SU-DHL-6 (cell line): ENCODE measurements at regions not wholly inside any gene's neighbourhood (a gene's known extent, or its start where the extent isn't known, plus 50 kb on each side); places are given as distances from the start of the nearest gene placed in this dataset.

Experiments
- H2AFZ ChIP-seq: fragments of 200-600 bp; sonication (generic); 2 replicates; pipeline ENCODE4 v1.6.1; 2014; ENCODE audit warnings: low read depth, mild to moderate bottlenecking, moderate library complexity, mixed read lengths, antibody characterized with exemption, low read length; ENCODE audit not compliant: severe bottlenecking
- H3F3A ChIP-seq: fragments of 200-600 bp; shearing (Covaris generic); 2 replicates; pipeline ENCODE4 v1.6.0; 2016; ENCODE audit warnings: antibody characterized with exemption, mild to moderate bottlenecking; ENCODE audit not compliant: insufficient read depth
- H3K27ac ChIP-seq: fragments of 200-600 bp; sonication (generic); 2 replicates; pipeline ENCODE4 v1.5.1; 2016; ENCODE audit warnings: low read depth, mild to moderate bottlenecking, low read length, moderate library complexity, mixed read lengths
- H3K27me3 ChIP-seq: fragments of 200-600 bp; sonication (generic), shearing (Covaris generic); 2 replicates; pipeline ENCODE4 v1.6.0; 2014; ENCODE audit warnings: mild to moderate bottlenecking, low read length
- H3K36me3 ChIP-seq: fragments of 200-600 bp; sonication (generic); 2 replicates; pipeline ENCODE4 v1.6.1; 2014; ENCODE audit warnings: mild to moderate bottlenecking, low read length, mixed read lengths
- H3K4me2 ChIP-seq: fragments of 300-600, 200-600 bp; shearing (Covaris generic), sonication (generic); 2 replicates; pipeline ENCODE4 v1.6.0; 2014; ENCODE audit warnings: low read length, low read depth, mild to moderate bottlenecking; ENCODE audit not compliant: poor library complexity, severe bottlenecking
- H3K4me3 ChIP-seq: fragments of 200-600 bp; sonication (generic); 2 replicates; pipeline ENCODE4 v1.5.1; 2014; ENCODE audit warnings: antibody characterized with exemption, low read length, mild to moderate bottlenecking, mixed read lengths; ENCODE audit not compliant: insufficient read depth, poor library complexity, severe bottlenecking
- H3K79me2 ChIP-seq: fragments of 200-600 bp; sonication (generic); 2 replicates; pipeline ENCODE4 v1.6.1; 2014; ENCODE audit warnings: mild to moderate bottlenecking, low read length, moderate library complexity; ENCODE audit not compliant: insufficient read depth
- H3K9ac ChIP-seq: fragments of 200-600 bp; sonication (generic); 2 replicates; pipeline ENCODE4 v1.7.0; 2014; ENCODE audit warnings: mild to moderate bottlenecking, low read length
- H3K9me2 ChIP-seq: fragments of 200-600 bp; sonication (generic); replicated peaks from 2 replicates; pipeline ENCODE4 v1.6.1; 2014; ENCODE audit warnings: low read length; ENCODE audit not compliant: insufficient read depth
- H3K9me3 ChIP-seq: fragments of 200-600 bp; sonication (generic); 2 replicates; pipeline ENCODE4 v1.6.1; 2014; ENCODE audit warnings: low read length, mixed read lengths; ENCODE audit not compliant: insufficient read depth
- H4K20me1 ChIP-seq: fragments of 200-600 bp; sonication (generic); 2 replicates; pipeline ENCODE4 v1.6.1; 2014; ENCODE audit warnings: low read depth, mild to moderate bottlenecking, antibody characterized with exemption, low read length, moderate library complexity, mixed read lengths
- EZH2phosphoT487 ChIP-seq: fragments of 200-600 bp; sonication (generic), shearing (Covaris generic); conservative IDR thresholded peaks from 2 replicates; pipeline ENCODE4 v1.6.1; 2018; ENCODE audit warnings: mild to moderate bottlenecking, antibody characterized with exemption, low read length, moderate library complexity, mixed read lengths
- TF ChIP-seq, protein P1 (sequence below): fragments of 200-600 bp; sonication (generic); IDR thresholded peaks from one replicate; pipeline ENCODE4 v1.5.1; 2017; ENCODE audit warnings: antibody characterized with exemption, mild to moderate bottlenecking, low read length, moderate library complexity; ENCODE audit not compliant: insufficient read depth, poor library complexity, severe bottlenecking

DNA sequence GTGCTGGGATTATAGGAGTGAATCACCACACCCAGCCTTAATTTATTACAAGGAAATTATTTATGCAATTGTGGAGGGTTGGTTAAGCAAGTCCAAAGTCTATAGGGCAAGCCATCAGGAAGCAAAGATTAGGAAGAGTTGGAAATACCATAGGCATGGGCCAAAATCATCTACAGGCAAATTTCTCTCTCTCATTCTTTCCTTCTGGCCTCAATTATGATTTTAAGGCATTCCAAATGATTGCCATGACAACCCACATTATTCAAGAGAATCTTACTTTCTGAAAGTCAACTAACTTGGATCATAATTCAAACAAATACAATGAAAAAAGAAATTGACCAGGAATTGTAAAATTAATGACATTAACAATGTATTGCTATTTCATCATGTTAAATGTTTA, 400.8 kb downstream of the GPM6A start:
- TF ChIP-seq, protein P1, sequence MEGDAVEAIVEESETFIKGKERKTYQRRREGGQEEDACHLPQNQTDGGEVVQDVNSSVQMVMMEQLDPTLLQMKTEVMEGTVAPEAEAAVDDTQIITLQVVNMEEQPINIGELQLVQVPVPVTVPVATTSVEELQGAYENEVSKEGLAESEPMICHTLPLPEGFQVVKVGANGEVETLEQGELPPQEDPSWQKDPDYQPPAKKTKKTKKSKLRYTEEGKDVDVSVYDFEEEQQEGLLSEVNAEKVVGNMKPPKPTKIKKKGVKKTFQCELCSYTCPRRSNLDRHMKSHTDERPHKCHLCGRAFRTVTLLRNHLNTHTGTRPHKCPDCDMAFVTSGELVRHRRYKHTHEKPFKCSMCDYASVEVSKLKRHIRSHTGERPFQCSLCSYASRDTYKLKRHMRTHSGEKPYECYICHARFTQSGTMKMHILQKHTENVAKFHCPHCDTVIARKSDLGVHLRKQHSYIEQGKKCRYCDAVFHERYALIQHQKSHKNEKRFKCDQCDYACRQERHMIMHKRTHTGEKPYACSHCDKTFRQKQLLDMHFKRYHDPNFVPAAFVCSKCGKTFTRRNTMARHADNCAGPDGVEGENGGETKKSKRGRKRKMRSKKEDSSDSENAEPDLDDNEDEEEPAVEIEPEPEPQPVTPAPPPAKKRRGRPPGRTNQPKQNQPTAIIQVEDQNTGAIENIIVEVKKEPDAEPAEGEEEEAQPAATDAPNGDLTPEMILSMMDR, result no peak
- TF ChIP-seq EZH2phosphoT487, result no peak
- Histone ChIP-seq H2AFZ (no peak overlapping the region), H4K20me1 (no peaks in the 10 kb centered on the region), H3K9me3 (0 out of 2 replicates have a peak, but pooled peaks cover 5% of the 10 kb centered on the region), H3F3A (no peaks in the 10 kb centered on the region), H3K4me3 (no peak overlapping the region), H3K79me2 (no peaks in the 10 kb centered on the region), H3K27ac (no peak overlapping the region), H3K9me2 (no peaks in the 10 kb centered on the region), H3K9ac (no peak overlapping the region), H3K4me2 (no peak overlapping the region), H3K27me3 (no peaks in the 10 kb centered on the region), H3K36me3 (0 out of 2 replicates have a peak, but pooled peaks cover 3% of the 10 kb centered on the region)

DNA sequence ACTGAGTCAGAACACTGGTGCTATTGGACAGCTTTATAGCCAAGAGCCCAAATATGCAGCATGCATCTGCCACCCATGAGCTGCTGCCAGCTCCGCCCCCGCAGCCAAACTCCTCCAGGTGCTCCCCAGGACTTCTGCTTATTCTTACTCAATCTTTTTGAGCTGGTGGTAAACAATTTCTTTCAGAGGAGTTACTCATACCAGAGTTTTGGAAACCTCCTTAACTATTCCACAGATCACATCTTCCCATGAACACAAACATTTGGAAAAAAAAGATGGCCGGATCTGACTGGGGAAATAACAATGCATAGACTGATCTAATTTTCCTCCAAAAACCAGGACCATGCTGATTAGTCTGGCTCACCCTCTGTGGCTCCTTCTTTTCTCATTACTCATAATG, 399.9 kb downstream of the GPM6A start:
- Histone ChIP-seq H3K9me3 (0 out of 2 replicates have a peak, but pooled peaks cover 5% of the 10 kb centered on the region), H3K9me2 (no peaks in the 10 kb centered on the region), H3K79me2 (no peaks in the 10 kb centered on the region), H3F3A (no peaks in the 10 kb centered on the region), H3K36me3 (0 out of 2 replicates have a peak, but pooled peaks cover 3% of the 10 kb centered on the region), H2AFZ (no peak overlapping the region), H3K4me2 (no peak overlapping the region), H3K27me3 (no peaks in the 10 kb centered on the region), H3K9ac (no peak overlapping the region), H3K4me3 (no peak overlapping the region), H4K20me1 (no peaks in the 10 kb centered on the region), H3K27ac (no peak overlapping the region)
- TF ChIP-seq, protein P1, result no peak
- TF ChIP-seq EZH2phosphoT487, result no peak

GRCh38 chr4:175412746-175413145, 399.3 kb downstream of the GPM6A start:
- 0 out of 2 replicates have a peak, but pooled peaks cover 5% of the 10 kb centered on the region for H3K9me3 ChIP-seq
- no peaks in the 10 kb centered on the region for H3F3A ChIP-seq
- no peaks in the 10 kb centered on the region for H4K20me1 ChIP-seq
- H3K9ac ChIP-seq, result no peak overlapping the region
- no peak for TF ChIP-seq EZH2phosphoT487
- TF ChIP-seq, protein P1, result no peak
- no peaks in the 10 kb centered on the region for H3K79me2 ChIP-seq
- no peak overlapping the region for H3K4me2 ChIP-seq
- H3K4me3 ChIP-seq, result no peak overlapping the region
- H2AFZ ChIP-seq, result no peak overlapping the region
- H3K36me3 ChIP-seq, result 0 out of 2 replicates have a peak, but pooled peaks cover 3% of the 10 kb centered on the region
- no peak overlapping the region for H3K27ac ChIP-seq
- H3K27me3 ChIP-seq, result no peaks in the 10 kb centered on the region
- H3K9me2 ChIP-seq, result no peaks in the 10 kb centered on the region
